OCI-LY1 (cell line): ENCODE measurements at regions not wholly inside any gene's neighbourhood (a gene's known extent, or its start where the extent isn't known, plus 50 kb on each side); places are given as distances from the start of the nearest gene placed in this dataset.

Experiments used
- H2AFZ ChIP-seq: fragments of 200-600 bp; sonication (generic), shearing (Covaris generic); 2 replicates; pipeline ENCODE4 v1.6.0; 2014; ENCODE audit warnings: antibody characterized with exemption, mild to moderate bottlenecking, low read length
- H3F3A ChIP-seq: fragments of 200-600 bp; sonication (generic), shearing (Covaris generic); 2 replicates; pipeline ENCODE4 v1.6.0; 2014; ENCODE audit warnings: mild to moderate bottlenecking, antibody characterized with exemption, low read length, moderate library complexity; ENCODE audit not compliant: insufficient read depth
- H3K27ac ChIP-seq: fragments of 200-600 bp; sonication (generic); 2 replicates; pipeline ENCODE4 v1.5.1; 2014; ENCODE audit warnings: low read length, mixed run types, mild to moderate bottlenecking, low read depth; ENCODE audit not compliant: poor library complexity, severe bottlenecking
- H3K27me3 ChIP-seq: fragments of 200-600 bp; sonication (generic); 2 replicates; pipeline ENCODE4 v1.6.0; 2014; ENCODE audit warnings: antibody characterized with exemption, mild to moderate bottlenecking, low read length, moderate library complexity; ENCODE audit not compliant: insufficient read depth
- H3K36me3 ChIP-seq: fragments of 200-600 bp; sonication (generic); 2 replicates; pipeline ENCODE4 v1.6.1; 2014; ENCODE audit warnings: mild to moderate bottlenecking, antibody characterized with exemption, low read length, moderate library complexity, mixed read lengths; ENCODE audit not compliant: insufficient read depth
- H3K4me1 ChIP-seq: fragments of 200-600 bp; sonication (generic); 2 replicates; pipeline ENCODE4 v1.5.1; 2014; ENCODE audit warnings: mild to moderate bottlenecking, low read length, moderate library complexity; ENCODE audit not compliant: insufficient read depth, severe bottlenecking
- H3K4me2 ChIP-seq: fragments of 200-600 bp; sonication (generic), shearing (Covaris generic); 2 replicates; pipeline ENCODE4 v1.6.1; 2014; ENCODE audit warnings: low read length
- H3K4me3 ChIP-seq: fragments of 200-600 bp; sonication (generic); 2 replicates; pipeline ENCODE4 v1.5.1; 2014; ENCODE audit warnings: low read length, low read depth, mild to moderate bottlenecking, mixed read lengths; ENCODE audit not compliant: poor library complexity, severe bottlenecking
- H3K79me2 ChIP-seq: fragments of 200-600 bp; shearing (Covaris generic); 2 replicates; pipeline ENCODE4 v1.6.1; 2016; ENCODE audit warnings: mixed run types, low read length, mixed read lengths; ENCODE audit not compliant: insufficient read depth
- H3K9ac ChIP-seq: fragments of 200-600 bp; sonication (generic), shearing (Covaris generic); 2 replicates; pipeline ENCODE4 v1.6.1; 2014; ENCODE audit warnings: mild to moderate bottlenecking, low read length, mixed read lengths
- H3K9me2 ChIP-seq: fragments of 200-600 bp; sonication (generic), shearing (Covaris generic); 2 replicates; pipeline ENCODE4 v1.6.1; 2014; ENCODE audit warnings: low read depth, mild to moderate bottlenecking, low read length, mixed read lengths
- H3K9me3 ChIP-seq: fragments of 200-600 bp; shearing (Covaris generic); 2 replicates; pipeline ENCODE4 v1.6.1; 2014; ENCODE audit warnings: low read length, mixed read lengths
- H4K20me1 ChIP-seq: fragments of 200-600 bp; sonication (generic), shearing (Covaris generic); 2 replicates; pipeline ENCODE4 v1.6.0; 2016; ENCODE audit warnings: mild to moderate bottlenecking, low read length; ENCODE audit not compliant: insufficient read depth
- CTCF ChIP-seq: fragments of 200-600 bp; sonication (generic), shearing (Covaris generic); IDR thresholded peaks from 2 replicates; pipeline ENCODE4 v1.5.1; 2017; ENCODE audit warnings: mild to moderate bottlenecking, antibody characterized with exemption, low read length, moderate library complexity, mixed read lengths
- EZH2 ChIP-seq: fragments of 200-600 bp; sonication (generic), shearing (Covaris generic); IDR thresholded peaks from 2 replicates; pipeline ENCODE4 v1.8.0; 2017; ENCODE audit warnings: borderline replicate concordance, mixed run types, mild to moderate bottlenecking, antibody characterized with exemption, low read length, moderate library complexity, mixed read lengths

GRCh38 chr10:88159127-88159829, 295.9 kb downstream of the PTEN start:
- H3K36me3 ChIP-seq = peaks cover 12% of the 10 kb centered on the region
- no peak overlapping the region for H3K4me2 ChIP-seq
- no peaks in the 10 kb centered on the region for H3K9me3 ChIP-seq
- no peaks in the 10 kb centered on the region for H3K27me3 ChIP-seq
- H3K4me3 ChIP-seq = no peak overlapping the region
- H3K9ac ChIP-seq = no peak overlapping the region
- H2AFZ ChIP-seq = no peak overlapping the region
- H3K27ac ChIP-seq = no peak overlapping the region
- H4K20me1 ChIP-seq = no peaks in the 10 kb centered on the region
- no peaks in the 10 kb centered on the region for H3F3A ChIP-seq
- no peaks in the 10 kb centered on the region for H3K4me1 ChIP-seq
- H3K79me2 ChIP-seq = no peaks in the 10 kb centered on the region
- no peak for TF ChIP-seq CTCF
- TF ChIP-seq EZH2 = no peak
- no peaks in the 10 kb centered on the region for H3K9me2 ChIP-seq

DNA sequence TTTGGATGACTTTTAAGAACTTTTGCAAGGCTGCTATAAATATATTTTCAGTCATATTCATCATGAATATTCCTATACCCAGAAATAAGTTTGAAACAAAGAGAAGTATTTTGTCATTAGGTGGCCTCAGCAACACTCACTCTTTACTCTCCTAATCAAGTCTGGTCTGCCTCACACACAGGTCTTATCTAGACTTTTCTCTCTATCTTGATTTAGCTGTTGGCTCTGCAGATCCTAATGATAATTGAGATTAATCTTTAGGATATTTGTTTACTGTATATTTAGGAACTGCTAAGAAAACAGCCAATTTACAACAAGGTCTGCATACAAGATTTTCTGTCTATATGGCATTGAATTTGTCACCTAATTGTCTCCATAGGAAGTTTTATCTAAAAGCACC, 297.6 kb downstream of the PTEN start:
- no peaks in the 10 kb centered on the region for H3F3A ChIP-seq
- peaks cover 30% of the 10 kb centered on the region for H3K36me3 ChIP-seq
- H4K20me1 ChIP-seq = no peaks in the 10 kb centered on the region
- H3K27me3 ChIP-seq = no peaks in the 10 kb centered on the region
- TF ChIP-seq EZH2 = no peak
- no peak for TF ChIP-seq CTCF
- no peak overlapping the region for H3K4me2 ChIP-seq
- no peak overlapping the region for H3K4me3 ChIP-seq
- H3K9ac ChIP-seq = no peak overlapping the region
- H3K4me1 ChIP-seq = no peaks in the 10 kb centered on the region
- no peaks in the 10 kb centered on the region for H3K9me3 ChIP-seq
- no peak overlapping the region for H3K27ac ChIP-seq
- no peak overlapping the region for H2AFZ ChIP-seq
- H3K79me2 ChIP-seq = no peaks in the 10 kb centered on the region
- H3K9me2 ChIP-seq = no peaks in the 10 kb centered on the region

- Histone ChIP-seq H2AFZ (no peak overlapping the region), H3K4me1 (no peaks in the 10 kb centered on the region), H3K79me2 (no peaks in the 10 kb centered on the region), H3K27me3 (no peaks in the 10 kb centered on the region), H3K36me3 (peaks cover 37% of the 10 kb centered on the region), H4K20me1 (no peaks in the 10 kb centered on the region), H3K4me2 (no peak overlapping the region), H3K27ac (no peak overlapping the region), H3K9me3 (no peaks in the 10 kb centered on the region), H3K4me3 (no peak overlapping the region), H3F3A (no peaks in the 10 kb centered on the region), H3K9me2 (no peaks in the 10 kb centered on the region), H3K9ac (no peak overlapping the region)
- no peak for TF ChIP-seq EZH2
These were observed 298.3 kb downstream of the PTEN start for GRCh38 chr10:88161756-88162155.

GRCh38 chr10:88162852-88163251, 299.4 kb downstream of the PTEN start:
- H3K4me2 ChIP-seq = no peak overlapping the region
- no peak overlapping the region for H3K9ac ChIP-seq

More at GRCh38 chr10:88162852-88163251, 299.4 kb downstream of the PTEN start:
- Histone ChIP-seq H2AFZ (no peak overlapping the region), H3K9me3 (no peaks in the 10 kb centered on the region), H3K9me2 (no peaks in the 10 kb centered on the region), H4K20me1 (no peaks in the 10 kb centered on the region), H3K79me2 (no peaks in the 10 kb centered on the region), H3K27ac (no peak overlapping the region), H3K36me3 (peaks cover 46% of the 10 kb centered on the region), H3K27me3 (no peaks in the 10 kb centered on the region), H3K4me1 (no peaks in the 10 kb centered on the region), H3F3A (no peaks in the 10 kb centered on the region), H3K4me3 (no peak overlapping the region)
- TF ChIP-seq EZH2 (no peak), CTCF (no peak)
